ENCODE measurements at regions not wholly inside any gene's neighbourhood (a gene's known extent, or its start where the extent isn't known, plus 50 kb on each side); places are given as distances from the start of the nearest gene placed in this dataset.

- DNase-seq (ENCODE audit: low read depth in 4 of 4, low spot score in 3 of 4), result no peak
Observed at GRCh38 chr5:74301576-74301975, 339.0 kb downstream of the ENC1 start.

DNA sequence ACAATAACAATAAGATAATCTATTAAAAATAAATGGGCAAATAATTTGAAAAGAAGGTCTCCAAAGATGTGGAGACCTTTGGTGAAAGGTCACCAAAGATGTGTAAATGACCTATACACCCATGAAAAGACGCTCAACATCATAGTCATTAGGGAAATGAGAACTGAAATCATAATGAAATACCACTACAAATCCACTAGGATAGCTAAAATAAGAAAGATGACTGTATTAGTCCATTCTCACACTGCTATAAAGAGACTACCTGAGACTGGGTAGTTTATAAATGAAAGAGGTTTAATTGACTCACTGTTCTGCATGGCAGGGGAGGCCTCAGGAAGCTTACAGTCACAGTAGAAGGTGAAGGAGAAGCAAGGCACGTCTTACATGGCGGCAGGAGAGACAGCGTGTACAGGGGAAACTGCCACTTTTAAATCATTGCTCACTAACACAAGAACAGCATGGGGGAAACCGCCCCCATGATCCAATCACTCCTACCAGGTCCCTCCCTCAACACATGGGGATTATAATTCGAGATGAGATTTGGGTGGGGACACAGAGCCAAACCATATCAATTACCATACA, 339.6 kb downstream of the ENC1 start:
- no peak for DNase-seq (ENCODE audit: low read depth in 4 of 4, low spot score in 3 of 4)

DNA sequence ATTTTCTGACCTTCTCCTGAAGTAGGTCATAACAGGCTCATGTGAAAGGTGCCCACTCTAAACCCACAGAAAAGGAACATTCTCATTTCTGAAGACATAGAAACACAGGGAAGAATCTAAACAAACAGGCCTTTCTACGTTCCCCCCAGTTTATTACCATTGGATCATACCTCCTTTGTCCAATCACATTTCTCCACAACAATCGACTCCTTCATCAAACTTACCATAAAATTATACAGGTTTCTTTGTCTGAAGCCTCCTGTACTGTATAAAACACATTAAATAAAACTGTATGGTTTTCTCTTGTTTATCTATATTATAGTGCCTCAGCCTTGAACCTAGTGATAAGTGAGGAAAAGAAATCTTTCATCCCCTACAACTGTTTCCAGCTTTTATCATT, 340.7 kb downstream of the ENC1 start:
- no peak for DNase-seq (ENCODE audit: low read depth in 4 of 4, low spot score in 3 of 4)

GRCh38 chr5:74296685-74297408, 343.7 kb downstream of the ENC1 start:
- no peak for DNase-seq (ENCODE audit: low read depth in 4 of 4, low spot score in 3 of 4)

GRCh38 chr5:74295676-74296075, 344.9 kb downstream of the ENC1 start:
- no peak for DNase-seq (ENCODE audit: low read depth in 4 of 4, low spot score in 3 of 4)

DNA sequence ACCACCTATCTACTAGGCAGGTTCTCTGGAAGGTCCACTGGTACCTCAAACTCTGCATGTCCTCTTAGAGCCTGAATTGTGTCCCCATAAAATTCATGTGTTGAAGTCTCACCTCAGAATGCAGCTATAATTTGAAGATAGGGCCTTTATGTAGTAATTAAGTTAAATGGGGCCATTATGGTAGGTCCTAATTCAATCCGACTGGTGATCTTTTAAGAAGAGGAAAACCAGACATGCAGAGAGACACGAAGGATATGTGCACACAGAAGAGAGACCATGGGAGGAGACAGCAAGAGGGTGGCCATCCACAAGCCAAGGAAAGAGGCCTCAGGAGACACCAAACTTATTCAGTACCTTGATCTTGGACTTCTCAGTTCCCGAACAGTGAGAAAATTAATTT, 345.4 kb downstream of the ENC1 start:
- DNase-seq (ENCODE audit: low read depth in 4 of 4, low spot score in 3 of 4), result no peak

DNA sequence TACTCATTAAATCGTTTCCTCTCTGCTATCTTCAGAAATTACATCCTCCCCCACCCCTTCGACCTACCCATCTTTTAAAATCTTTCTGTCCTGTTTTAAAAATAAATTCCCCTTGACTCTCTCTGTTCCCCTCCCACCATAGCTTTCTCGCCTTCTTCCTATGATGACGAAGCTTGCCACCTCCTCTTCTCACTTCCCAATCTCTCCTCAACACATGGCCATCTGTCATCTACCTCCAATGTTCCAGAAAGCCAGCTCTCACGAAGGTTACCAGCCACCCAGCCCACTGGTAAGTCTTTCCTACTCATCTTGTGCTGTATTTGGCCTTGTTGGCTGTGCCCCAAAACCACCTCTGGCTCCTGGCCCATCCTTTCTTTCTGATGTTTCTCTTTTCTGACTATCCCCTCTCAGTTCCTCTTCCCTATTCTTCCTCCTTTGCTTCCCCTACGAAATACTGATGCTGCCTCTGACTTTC, 346.3 kb downstream of the ENC1 start:
- no peak for DNase-seq (ENCODE audit: low read depth in 4 of 4, low spot score in 3 of 4)

DNA sequence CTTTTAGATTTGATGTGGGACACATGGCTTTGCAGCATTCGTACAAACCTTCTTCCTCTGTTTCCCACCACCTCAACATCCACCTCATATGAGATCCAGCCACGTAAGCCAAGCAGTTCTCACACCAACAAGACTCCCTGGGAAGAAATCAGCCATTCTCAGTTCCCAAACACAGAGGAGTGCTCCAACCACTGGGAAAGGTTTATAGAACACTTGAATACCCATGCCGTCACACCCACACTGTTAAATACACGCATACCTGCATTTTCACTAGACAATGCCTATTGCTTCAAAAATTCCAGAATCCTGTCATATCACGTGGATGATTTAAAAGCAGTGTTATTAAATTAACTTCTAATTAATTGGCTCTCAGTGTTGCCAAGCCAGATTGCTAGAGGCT, 347.3 kb downstream of the ENC1 start:
- DNase-seq (ENCODE audit: low read depth in 4 of 4, low spot score in 3 of 4), result no peak

DNA sequence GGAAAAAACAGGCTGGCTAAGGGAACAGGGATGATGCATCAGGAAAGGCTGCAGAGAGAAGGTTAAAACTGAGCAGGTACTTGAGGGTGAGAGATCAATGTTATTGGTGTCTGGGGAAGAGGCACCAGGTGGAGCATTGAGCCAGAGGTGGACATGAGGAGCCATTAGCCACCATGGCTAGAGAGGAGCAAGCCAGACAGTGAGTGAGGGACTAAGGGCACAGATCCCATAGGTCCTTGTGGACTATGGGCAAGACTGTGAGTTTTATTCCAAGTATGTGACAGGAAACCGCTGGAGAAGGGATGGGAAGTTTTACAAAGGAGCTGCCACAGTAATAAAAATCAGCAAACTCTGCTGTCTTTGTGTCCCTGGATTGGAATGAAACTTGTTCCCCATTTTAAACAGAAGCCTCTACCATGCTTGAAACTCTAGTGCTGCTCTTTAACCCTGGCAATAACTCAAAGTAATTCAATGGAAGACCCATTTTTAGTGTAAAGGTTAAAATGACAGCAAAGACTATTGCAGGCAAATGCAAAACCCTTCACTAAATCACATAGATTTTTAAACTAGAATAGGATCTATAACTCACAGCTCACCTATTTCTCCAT, 349.8 kb downstream of the ENC1 start:
- DNase-seq (ENCODE audit: low read depth in 4 of 4, low spot score in 3 of 4), result no peak

GRCh38 chr5:74289691-74290090, 350.8 kb downstream of the ENC1 start:
- DNase-seq (ENCODE audit: low read depth in 4 of 4, low spot score in 3 of 4), result no peak

GRCh38 chr5:74289238-74289637, 351.3 kb downstream of the ENC1 start:
- no peak for DNase-seq (ENCODE audit: low read depth in 4 of 4, low spot score in 3 of 4)

DNA sequence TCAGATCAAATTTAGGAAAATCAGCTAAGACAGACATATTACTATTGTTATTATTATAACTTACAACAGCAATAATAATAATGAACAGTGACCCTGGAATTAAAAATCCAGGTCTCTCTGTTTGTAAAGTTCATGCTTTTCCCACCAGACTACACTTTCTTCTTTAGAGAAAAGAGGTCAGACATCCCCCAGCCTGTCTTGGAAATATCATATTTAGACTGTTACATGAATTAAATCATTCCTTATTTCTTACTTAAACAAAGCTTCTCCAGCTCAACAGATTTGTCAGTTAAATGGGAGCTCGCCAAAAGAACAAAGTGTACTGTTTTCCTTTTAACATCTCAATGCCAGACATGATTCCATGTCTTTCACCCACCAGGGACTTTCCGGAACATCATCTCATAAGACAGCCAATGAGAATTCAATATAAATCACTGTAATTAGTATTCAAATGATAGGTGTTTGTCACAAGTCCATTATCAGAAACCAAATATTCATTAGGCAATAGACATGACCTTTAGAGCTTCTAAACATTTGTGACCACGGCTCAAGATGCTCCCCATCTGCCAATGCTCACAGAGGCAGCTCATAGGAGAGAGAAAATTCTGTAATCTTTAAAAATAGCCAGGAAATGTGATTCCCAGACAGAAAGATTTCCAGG, 351.9 kb downstream of the ENC1 start:
- no peak for DNase-seq (ENCODE audit: low read depth in 4 of 4, low spot score in 3 of 4)

DNA sequence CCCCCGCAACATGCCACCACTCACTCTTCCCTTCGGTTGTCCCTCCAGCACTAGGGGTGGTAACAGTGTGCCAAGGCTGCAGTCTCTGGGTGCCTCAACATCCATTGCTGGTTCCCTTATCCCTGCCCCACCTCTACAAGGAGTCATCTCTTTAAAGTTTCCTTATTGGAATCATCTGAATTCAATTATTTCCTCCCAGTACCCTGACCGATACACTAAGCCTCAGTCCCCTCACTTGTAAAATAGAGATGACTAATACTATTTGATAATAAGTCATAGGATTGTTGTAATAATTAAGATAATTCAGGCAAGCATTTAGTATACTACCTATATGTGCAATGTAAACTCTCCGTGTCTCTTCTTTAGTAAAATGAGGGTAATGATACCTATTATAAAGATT, 352.5 kb downstream of the ENC1 start:
- no peak for DNase-seq (ENCODE audit: low read depth in 4 of 4, low spot score in 3 of 4)

DNA sequence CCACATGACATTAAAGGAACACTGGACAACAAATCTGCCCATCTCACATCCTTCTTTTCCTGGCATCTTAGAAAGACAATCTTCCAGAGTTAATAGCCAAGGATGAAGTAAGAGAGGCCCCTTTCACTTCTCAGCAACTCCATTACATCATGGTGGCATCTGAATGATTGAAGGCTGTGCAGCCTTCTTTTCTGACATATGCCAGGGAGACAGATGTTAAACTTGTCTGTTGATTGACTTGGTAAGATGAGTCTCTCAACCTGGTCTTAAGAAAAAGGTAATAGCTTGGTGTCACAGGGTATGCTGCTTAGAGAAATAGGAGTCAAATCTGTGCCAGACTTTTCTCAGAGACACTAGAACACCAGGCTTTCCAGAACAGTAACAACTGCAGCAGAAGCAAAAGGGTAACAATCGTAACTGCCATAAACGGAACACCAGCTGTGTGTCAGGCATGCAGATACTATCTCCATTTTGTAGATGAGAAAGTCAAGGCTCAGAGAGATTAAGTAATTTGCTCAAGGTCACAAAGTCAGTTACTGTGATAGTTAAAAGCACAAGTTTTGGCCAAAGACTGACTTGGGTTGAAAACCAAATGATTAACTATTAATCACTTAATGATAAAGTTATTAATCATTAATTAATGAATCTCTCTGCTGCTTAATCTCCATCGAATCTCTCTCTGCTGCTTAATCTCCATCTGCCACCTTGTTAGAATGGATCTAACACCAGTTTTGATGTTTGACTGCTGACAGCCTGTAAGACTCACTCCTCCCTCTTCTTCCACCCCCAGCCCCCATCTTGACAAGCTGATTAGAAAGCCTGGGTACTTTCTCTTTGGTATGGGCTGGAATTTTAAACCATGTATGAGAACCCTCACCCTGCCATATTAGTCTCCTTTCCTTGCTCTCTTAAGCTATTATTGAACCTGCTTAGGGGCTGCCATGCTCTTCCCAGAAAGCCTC, 353.5 kb downstream of the ENC1 start:
- DNase-seq (ENCODE audit: low read depth in 4 of 4, low spot score in 3 of 4), result no peak

GRCh38 chr5:74285675-74286280, 354.8 kb downstream of the ENC1 start:
- no peak for DNase-seq (ENCODE audit: low read depth in 4 of 4, low spot score in 3 of 4)

DNA sequence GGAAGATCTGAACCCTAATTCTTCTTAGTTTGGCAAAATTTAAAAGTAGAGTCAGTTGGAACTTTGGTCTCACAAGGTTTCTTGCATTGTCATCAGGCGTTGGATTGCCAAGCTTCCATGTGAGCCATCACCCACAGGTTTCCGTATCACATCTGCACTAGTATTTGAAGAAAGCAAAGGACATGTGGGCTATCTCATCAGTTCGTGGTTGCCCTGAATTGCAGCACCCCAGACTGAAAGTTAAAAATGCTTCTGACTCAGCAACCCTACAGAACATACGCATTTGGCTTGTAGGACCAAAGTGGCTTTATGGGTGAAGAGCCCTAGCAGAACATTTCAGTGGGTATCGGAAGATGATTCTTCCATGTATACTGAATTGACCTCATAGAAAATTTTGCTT, 358.0 kb downstream of the ENC1 start:
- no peak for DNase-seq (ENCODE audit: low read depth in 4 of 4, low spot score in 3 of 4)

DNA sequence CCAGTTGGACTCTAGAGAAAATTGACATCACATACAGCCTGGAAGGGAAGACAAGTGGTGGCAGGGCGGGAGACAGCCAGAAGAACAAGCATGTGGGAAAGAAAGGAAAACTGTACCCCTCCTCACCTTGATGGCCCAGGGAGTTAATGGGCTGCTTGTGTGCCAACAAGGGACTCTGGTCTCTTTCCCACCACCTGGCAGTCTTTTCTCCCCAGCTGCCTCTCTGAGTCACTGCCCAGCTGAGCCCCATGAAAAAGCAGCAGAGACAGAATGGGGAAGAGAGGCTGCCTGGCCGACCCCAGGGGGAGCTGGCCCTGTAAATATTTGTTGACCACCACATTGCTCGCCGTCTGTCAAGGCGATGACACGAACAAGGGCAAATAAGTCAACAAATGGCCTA, 359.4 kb downstream of the ENC1 start:
- DNase-seq (ENCODE audit: low read depth in 4 of 4, low spot score in 3 of 4), result no peak

DNA sequence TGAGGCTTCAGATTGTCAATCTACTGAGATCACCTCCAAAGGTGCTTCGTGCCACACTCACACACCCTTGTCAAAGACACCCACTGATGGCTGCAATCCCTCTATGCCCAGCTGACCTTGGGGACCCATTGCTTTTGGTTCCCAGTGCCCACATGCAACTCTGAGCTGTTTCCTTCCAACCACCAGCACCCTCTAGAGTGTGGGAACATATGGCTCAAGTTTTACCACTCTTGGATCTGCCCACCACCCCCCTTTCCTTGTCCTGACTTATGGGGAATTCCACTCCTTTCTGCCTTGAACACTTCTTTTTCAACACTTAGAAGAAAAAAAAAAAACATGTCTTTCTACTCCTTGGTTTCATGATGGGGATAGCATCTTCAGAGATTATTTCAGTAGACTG, 360.2 kb downstream of the ENC1 start:
- no peak for DNase-seq (ENCODE audit: low read depth in 4 of 4, low spot score in 3 of 4)

DNA sequence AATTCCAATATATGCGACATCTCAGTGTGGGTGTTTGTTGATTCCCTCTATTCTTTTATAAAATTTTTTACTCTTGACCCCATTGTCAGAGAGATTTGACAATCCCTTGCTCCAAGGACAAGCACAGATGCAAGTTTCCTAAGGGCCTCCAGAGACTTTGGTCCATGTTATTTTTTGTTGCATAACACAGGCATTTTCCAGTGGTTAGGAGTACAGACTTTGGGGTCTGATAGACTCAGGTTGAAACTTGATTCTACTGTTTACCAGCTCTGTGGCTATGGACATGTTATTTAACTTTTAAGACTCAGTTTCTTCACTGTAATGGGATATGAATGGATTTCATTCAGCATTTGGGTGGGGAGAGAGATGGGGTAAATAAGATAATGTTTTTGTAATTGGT, 361.3 kb downstream of the ENC1 start:
- DNase-seq (ENCODE audit: low read depth in 4 of 4, low spot score in 3 of 4), result no peak

DNA sequence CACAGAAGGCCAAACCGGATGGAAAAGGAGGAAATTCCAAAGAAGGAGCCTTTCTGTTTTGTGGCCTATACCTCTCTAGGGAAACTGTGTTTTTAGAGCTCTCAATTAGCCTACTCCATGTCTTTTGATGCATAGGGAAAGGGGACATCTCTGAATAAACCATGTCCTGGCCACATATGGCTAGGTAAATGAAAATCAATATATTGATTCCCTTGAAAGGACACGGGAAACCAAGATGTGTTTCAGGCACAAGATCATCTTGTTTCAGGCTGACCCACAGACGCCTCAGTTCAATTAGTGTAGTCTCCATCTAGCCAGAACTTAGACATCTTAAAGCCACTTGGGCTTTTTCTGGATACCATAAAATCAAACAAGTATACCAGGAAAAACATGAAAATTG, 363.1 kb downstream of the ENC1 start:
- no peak for DNase-seq (ENCODE audit: low read depth in 4 of 4, low spot score in 3 of 4)
